HEK293T (cell line): ENCODE measurements at regions not wholly inside any gene's neighbourhood (a gene's known extent, or its start where the extent isn't known, plus 50 kb on each side); places are given as distances from the start of the nearest gene placed in this dataset.

ENCODE experiments used
- CTCF ChIA-PET: fragments of 350-600 bp; formaldehyde crosslinking; extraction: SDS; loops from one replicate; lab custom pipeline; 2021; ENCODE audit warnings: antibody characterized with exemption, inconsistent platforms; lab: Yijun Ruan, JAX
- POLR2A ChIA-PET: fragments of 350-600 bp; formaldehyde crosslinking; extraction: SDS; loops from one replicate; lab custom pipeline; 2020; ENCODE audit warnings: antibody characterized with exemption, inconsistent platforms; lab: Yijun Ruan, JAX
- DNase-seq: peaks from one replicate; pipeline ENCODE4 v3.0.0; 2012; ENCODE audit warnings: mixed read lengths; ENCODE audit errors: extremely low spot score
- ARNT ChIP-seq: fragments of 450-650 bp; IDR thresholded peaks from 2 replicates; pipeline ENCODE4 v1.6.1; 2017; ENCODE audit warnings: mild to moderate bottlenecking
- BHLHE40 ChIP-seq: fragments of 450-650 bp; IDR thresholded peaks from 2 replicates; pipeline ENCODE4 v1.6.1; 2016; ENCODE audit warnings: mild to moderate bottlenecking, moderate library complexity, borderline replicate concordance
- CTBP1 ChIP-seq: fragments of 450-650 bp; IDR thresholded peaks from 2 replicates; pipeline ENCODE4 v1.6.1; 2016; ENCODE audit warnings: borderline replicate concordance
- ELF4 ChIP-seq: fragments of 450-650 bp; IDR thresholded peaks from 2 replicates; pipeline ENCODE4 v1.6.1; 2017; ENCODE audit warnings: antibody characterized with exemption
- FOXA1 ChIP-seq: fragments of 450-650 bp; IDR thresholded peaks from 2 replicates; pipeline ENCODE4 v1.6.1; 2016; ENCODE audit warnings: mild to moderate bottlenecking
- FOXK2 ChIP-seq: fragments of 450-650 bp; IDR thresholded peaks from 2 replicates; pipeline ENCODE4 v1.6.1; 2016; ENCODE audit warnings: mild to moderate bottlenecking
- FOXM1 ChIP-seq: fragments of 450-650 bp; IDR thresholded peaks from 2 replicates; pipeline ENCODE4 v1.6.1; 2017; ENCODE audit warnings: mild to moderate bottlenecking, borderline replicate concordance
- HDGF ChIP-seq: fragments of 450-650 bp; IDR thresholded peaks from 2 replicates; pipeline ENCODE4 v1.6.1; 2017; ENCODE audit warnings: antibody characterized with exemption, borderline replicate concordance
- L3MBTL2 ChIP-seq: fragments of 450-650 bp; conservative IDR thresholded peaks from 2 replicates; pipeline ENCODE4 v1.6.1; 2016; ENCODE audit warnings: mild to moderate bottlenecking
- LEF1 ChIP-seq: fragments of 450-650 bp; IDR thresholded peaks from 2 replicates; pipeline ENCODE4 v1.6.1; 2017; ENCODE audit warnings: mild to moderate bottlenecking, borderline replicate concordance
- NFRKB ChIP-seq: fragments of 450-650 bp; IDR thresholded peaks from 2 replicates; pipeline ENCODE4 v1.6.1; 2016; ENCODE audit warnings: mild to moderate bottlenecking, moderate library complexity
- SP1 ChIP-seq: fragments of 450-650 bp; IDR thresholded peaks from 2 replicates; pipeline ENCODE4 v1.6.1; 2017
- SUZ12 ChIP-seq: fragments of 450-650 bp; IDR thresholded peaks from 2 replicates; pipeline ENCODE4 v1.6.1; 2016; ENCODE audit warnings: mild to moderate bottlenecking
- TARDBP ChIP-seq: fragments of 450-650 bp; IDR thresholded peaks from 2 replicates; pipeline ENCODE4 v1.6.1; 2016
- ZNF384 ChIP-seq: fragments of 450-650 bp; IDR thresholded peaks from 2 replicates; pipeline ENCODE4 v1.6.1; 2016
- TF ChIP-seq, protein P1 (sequence below): fragments of 450-650 bp; IDR thresholded peaks from 2 replicates; pipeline ENCODE4 v1.6.1; 2016

DNA sequence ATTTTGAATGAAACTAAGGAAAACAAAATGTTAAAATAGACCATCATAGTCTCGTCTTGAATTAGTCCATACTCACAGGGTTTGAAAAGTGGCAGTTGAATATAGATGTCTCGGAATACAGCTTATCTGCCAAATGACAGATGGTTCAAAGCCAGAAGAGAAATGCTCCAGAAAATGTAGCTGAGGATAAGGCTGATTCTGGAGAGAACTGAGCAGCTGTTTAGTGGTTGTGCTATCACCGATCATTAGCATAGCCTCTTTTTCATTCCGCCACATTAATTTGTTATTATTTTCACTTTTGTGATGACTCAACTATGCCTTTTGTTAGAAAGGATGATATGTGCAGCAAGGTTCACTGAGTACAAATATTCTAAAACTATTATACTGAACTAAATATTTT lies 390.2 kb upstream of the MAN1A1 start:
- CTCF ChIA-PET: no interaction called here
- POLR2A ChIA-PET: no interaction called here
- no peak for DNase-seq
- no peak for TF ChIP-seq FOXK2
- no peak for TF ChIP-seq L3MBTL2
- TF ChIP-seq, protein P1, sequence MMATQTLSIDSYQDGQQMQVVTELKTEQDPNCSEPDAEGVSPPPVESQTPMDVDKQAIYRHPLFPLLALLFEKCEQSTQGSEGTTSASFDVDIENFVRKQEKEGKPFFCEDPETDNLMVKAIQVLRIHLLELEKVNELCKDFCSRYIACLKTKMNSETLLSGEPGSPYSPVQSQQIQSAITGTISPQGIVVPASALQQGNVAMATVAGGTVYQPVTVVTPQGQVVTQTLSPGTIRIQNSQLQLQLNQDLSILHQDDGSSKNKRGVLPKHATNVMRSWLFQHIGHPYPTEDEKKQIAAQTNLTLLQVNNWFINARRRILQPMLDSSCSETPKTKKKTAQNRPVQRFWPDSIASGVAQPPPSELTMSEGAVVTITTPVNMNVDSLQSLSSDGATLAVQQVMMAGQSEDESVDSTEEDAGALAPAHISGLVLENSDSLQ: no peak
- TF ChIP-seq FOXM1: no peak
- no peak for TF ChIP-seq ARNT
- TF ChIP-seq ELF4: no peak
- no peak for TF ChIP-seq NFRKB
- no peak for TF ChIP-seq HDGF
- no peak for TF ChIP-seq LEF1
- TF ChIP-seq SP1: no peak
- no peak for TF ChIP-seq ZNF384
- no peak for TF ChIP-seq BHLHE40
- no peak for TF ChIP-seq CTBP1

- no peak for DNase-seq
- TF ChIP-seq L3MBTL2: no peak
- no peak for TF ChIP-seq LEF1
- TF ChIP-seq ZNF384: no peak
- TF ChIP-seq FOXK2: no peak
- no peak for TF ChIP-seq FOXA1
- TF ChIP-seq SUZ12: no peak
- TF ChIP-seq NFRKB: no peak
- TF ChIP-seq ELF4: no peak
- TF ChIP-seq CTBP1: no peak
- no peak for TF ChIP-seq FOXM1
- TF ChIP-seq HDGF: no peak
- CTCF ChIA-PET: no interaction called here
- POLR2A ChIA-PET: no interaction called here
These were observed 388.9 kb upstream of the MAN1A1 start for GRCh38 chr6:119738425-119738824.

- TF ChIP-seq SUZ12 (no peak), BHLHE40 (no peak), HDGF (no peak), ELF4 (no peak), L3MBTL2 (no peak), ZNF384 (no peak), FOXM1 (no peak), SP1 (no peak), LEF1 (no peak), ARNT (no peak), FOXK2 (no peak), NFRKB (no peak), TARDBP (no peak)
- TF ChIP-seq, protein P1: no peak
These were observed 386.9 kb upstream of the MAN1A1 start for GRCh38 chr6:119736296-119737021.

DNA sequence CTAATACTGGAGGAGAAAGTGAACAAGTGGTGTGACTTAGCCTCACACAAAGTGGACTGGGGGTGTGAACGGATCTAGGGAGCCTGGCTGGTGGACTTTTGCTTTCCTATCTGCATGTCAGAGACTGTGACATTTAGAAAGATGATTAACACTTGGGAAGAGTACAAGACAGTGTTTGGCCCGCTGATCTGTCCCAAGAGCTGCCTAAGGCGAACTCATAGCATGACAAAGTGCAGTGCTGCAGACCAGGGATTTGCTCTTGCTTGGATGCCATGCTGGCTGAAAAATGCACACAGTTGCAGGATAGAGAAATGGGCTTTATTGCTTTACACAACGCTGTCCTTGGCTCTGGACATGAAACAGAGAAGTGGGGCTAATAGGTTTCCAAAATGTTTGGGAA lies 386.0 kb upstream of the MAN1A1 start:
- CTCF ChIA-PET: interaction anchor here (1.8 kb wide), 1 partner anchor 587 kb away, joined by 4 read pairs; no protein-coding TSS in a partner anchor
- no peak for TF ChIP-seq FOXA1
- TF ChIP-seq HDGF: no peak
- no peak for TF ChIP-seq NFRKB
- no peak for TF ChIP-seq CTBP1
- no peak for TF ChIP-seq LEF1
- TF ChIP-seq FOXM1: no peak
- no peak for TF ChIP-seq TARDBP
- TF ChIP-seq ZNF384: no peak
- no peak for TF ChIP-seq L3MBTL2
- TF ChIP-seq BHLHE40: no peak
- no peak for TF ChIP-seq FOXK2
- no peak for TF ChIP-seq SP1

More at GRCh38 chr6:119736296-119737021, 386.9 kb upstream of the MAN1A1 start:
- ChIA-PET POLR2A (no interaction called here), CTCF (interaction anchor here (0.6 kb wide), 1 partner anchor 592 kb away, joined by 5 read pairs; no protein-coding TSS in a partner anchor)
- no peak for DNase-seq

GRCh38 chr6:119734227-119734626 lies 384.7 kb upstream of the MAN1A1 start:
- no peak for TF ChIP-seq CTBP1
- TF ChIP-seq BHLHE40: no peak
- TF ChIP-seq ZNF384: no peak
- no peak for TF ChIP-seq FOXM1
- no peak for TF ChIP-seq SP1
- TF ChIP-seq SUZ12: no peak
- no peak for TF ChIP-seq ARNT
- TF ChIP-seq NFRKB: no peak
- TF ChIP-seq LEF1: no peak
- TF ChIP-seq, protein P1: no peak
- TF ChIP-seq TARDBP: no peak
- TF ChIP-seq FOXK2: no peak
- POLR2A ChIA-PET: no interaction called here
- DNase-seq: no peak
- CTCF ChIA-PET: interaction anchor here (1.8 kb wide), 1 partner anchor 586 kb away, joined by 4 read pairs; no protein-coding TSS in a partner anchor

More for the DNA sequence above, 386.0 kb upstream of the MAN1A1 start:
- POLR2A ChIA-PET: no interaction called here
- no peak for DNase-seq

DNA sequence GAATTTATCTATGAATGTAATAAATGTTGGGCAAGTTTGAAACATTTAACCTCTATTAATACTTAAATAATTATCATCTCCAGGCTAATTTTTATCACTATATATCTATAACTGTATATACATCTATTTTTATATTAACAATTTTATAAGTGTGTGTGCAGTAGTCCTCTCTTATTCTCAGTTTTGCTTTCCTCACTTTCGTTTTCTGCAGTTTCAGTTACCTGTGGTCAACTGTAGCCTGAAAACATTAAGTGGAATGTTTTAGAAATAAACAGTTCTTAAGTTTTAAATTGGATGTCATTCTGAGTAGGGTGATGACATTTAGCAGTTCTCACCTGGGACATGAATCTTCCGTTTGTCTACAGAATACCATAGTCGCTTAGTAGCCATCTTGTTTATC lies 379.4 kb upstream of the MAN1A1 start:
- POLR2A ChIA-PET: no interaction called here
- CTCF ChIA-PET: no interaction called here
- DNase-seq: no peak
- TF ChIP-seq L3MBTL2 (no peak), FOXK2 (no peak), ARNT (no peak), CTBP1 (no peak), NFRKB (no peak), LEF1 (no peak), BHLHE40 (no peak), ELF4 (no peak), ZNF384 (no peak), FOXA1 (no peak), HDGF (no peak)
- TF ChIP-seq, protein P1: no peak
